Astrocyte of the cerebellum (primary cell): ENCODE measurements at regions not wholly inside any gene's neighbourhood (a gene's known extent, or its start where the extent isn't known, plus 50 kb on each side); places are given as distances from the start of the nearest gene placed in this dataset.
"Not testable (repeated sequence)": the region's sequence is repeated elsewhere in the genome, so short reads cannot be mapped to it uniquely, and the experiment has no call there.

Source experiments
- DNase-seq: peaks from one replicate; pipeline ENCODE4 v3.0.0-alpha.2; 2011; ENCODE audit warnings: low read depth
- H3K4me3 ChIP-seq: 2 replicates; pipeline ENCODE4 v1.5.1; 2011; ENCODE audit warnings: mild to moderate bottlenecking, low read depth, low read length, moderate library complexity
- CTCF ChIP-seq: IDR thresholded peaks from 2 replicates; pipeline ENCODE4 v1.5.1; 2012; ENCODE audit warnings: low read length, low read depth, moderate library complexity, mild to moderate bottlenecking; ENCODE audit errors: missing control alignments
- in situ Hi-C: cut with HindIII; loops from 2 replicates; pipeline ENCODE4 v1.10.0; 2017; ENCODE audit warnings: low sequenced_read_pairs

- DNase-seq, in situ Hi-C loops, H3K4me3 ChIP-seq: not testable (repeated sequence)
Observed at GRCh38 chr10:11403646-11404045, 207.8 kb downstream of the USP6NL start.

- no peak for TF ChIP-seq CTCF
- in situ Hi-C loops, result no loop called here
- DNase-seq, result no peak
- H3K4me3 ChIP-seq, result no peak overlapping the region
Observed at GRCh38 chr10:11403116-11403515, 208.3 kb downstream of the USP6NL start.

- no peak for TF ChIP-seq CTCF
- no peak for DNase-seq
- no peak overlapping the region for H3K4me3 ChIP-seq
- in situ Hi-C loops, result no loop called here
Observed at GRCh38 chr10:11402392-11402791, 209.1 kb downstream of the USP6NL start.

- no peak overlapping the region for H3K4me3 ChIP-seq
- TF ChIP-seq CTCF, result no peak
- DNase-seq, result no peak
- in situ Hi-C loops, result no loop called here
Observed at GRCh38 chr10:11401264-11402235, 209.9 kb downstream of the USP6NL start.

- H3K4me3 ChIP-seq, result no peak overlapping the region
- TF ChIP-seq CTCF, result no peak
- DNase-seq, result peak; percentile 78
- in situ Hi-C loops, result no loop called here
Observed at GRCh38 chr10:11397980-11398580, 213.4 kb downstream of the USP6NL start.

- in situ Hi-C loops, result no loop called here
- H3K4me3 ChIP-seq, result no peak overlapping the region
- no peak for TF ChIP-seq CTCF
- DNase-seq, result no peak
Observed at GRCh38 chr10:11397077-11397965, 214.1 kb downstream of the USP6NL start.
